Trophoblast cell (in vitro differentiated cells and primary cell): ENCODE measurements at regions not wholly inside any gene's neighbourhood (a gene's known extent, or its start where the extent isn't known, plus 50 kb on each side); places are given as distances from the start of the nearest gene placed in this dataset.

ENCODE experiments used
- DNase-seq, 2 donors: peaks; one replicate each; pipeline ENCODE4 v3.0.0-alpha.2; 2016
- H2AFZ ChIP-seq: 2 replicates; pipeline ENCODE4 v1.6.1; 2013; ENCODE audit warnings: low read length, moderate library complexity, mild to moderate bottlenecking; ENCODE audit not compliant: insufficient read depth, poor library complexity
- H2AK5ac ChIP-seq: 2 replicates; pipeline ENCODE4 v1.6.1; 2013; ENCODE audit warnings: mild to moderate bottlenecking, low read length
- H2BK120ac ChIP-seq: 2 replicates; pipeline ENCODE4 v1.6.1; 2013; ENCODE audit warnings: low read length, mild to moderate bottlenecking, moderate library complexity; ENCODE audit not compliant: insufficient read depth, poor library complexity
- H2BK12ac ChIP-seq: 2 replicates; pipeline ENCODE4 v1.6.1; 2013; ENCODE audit warnings: mild to moderate bottlenecking, low read length, moderate library complexity
- H2BK5ac ChIP-seq: 2 replicates; pipeline ENCODE4 v1.6.1; 2013; ENCODE audit warnings: low read length, low read depth, moderate library complexity, mild to moderate bottlenecking; ENCODE audit not compliant: poor library complexity
- H3K14ac ChIP-seq: 2 replicates; pipeline ENCODE4 v1.6.1; 2013; ENCODE audit warnings: mild to moderate bottlenecking, low read length
- H3K18ac ChIP-seq: 2 replicates; pipeline ENCODE4 v1.6.1; 2013; ENCODE audit warnings: mild to moderate bottlenecking, low read length
- H3K23ac ChIP-seq: 2 replicates; pipeline ENCODE4 v1.6.1; 2013; ENCODE audit warnings: low read length
- H3K27ac ChIP-seq: 2 replicates; pipeline ENCODE4 v1.5.1; 2013; ENCODE audit warnings: low read depth, mild to moderate bottlenecking, inconsistent platforms, low read length, moderate library complexity
- H3K27me3 ChIP-seq: 2 replicates; pipeline ENCODE4 v1.6.1; 2013; ENCODE audit warnings: inconsistent platforms, mild to moderate bottlenecking, low read length, moderate library complexity; ENCODE audit not compliant: insufficient read depth
- H3K36me3 ChIP-seq, 2 experiments: 1 replicate in 1 of 2; 2 replicates in 1 of 2; pipeline ENCODE4 v1.6.1; 2013; ENCODE audit warnings: low read length in 2 of 2, mild to moderate bottlenecking in 2 of 2, moderate library complexity in 1 of 2; ENCODE audit not compliant: insufficient read depth in 2 of 2, control insufficient read depth in 1 of 2
- H3K4ac ChIP-seq: 2 replicates; pipeline ENCODE4 v1.6.1; 2013; ENCODE audit warnings: low read depth, mild to moderate bottlenecking, low read length, moderate library complexity
- H3K4me1 ChIP-seq, 2 experiments: 1 replicate in 1 of 2; 2 replicates in 1 of 2; pipeline ENCODE4 v1.6.1; 2013; ENCODE audit warnings: low read length in 2 of 2, mild to moderate bottlenecking in 2 of 2, moderate library complexity in 1 of 2; ENCODE audit not compliant: insufficient read depth in 2 of 2, control insufficient read depth in 1 of 2
- H3K4me2 ChIP-seq: 2 replicates; pipeline ENCODE4 v1.6.1; 2013; ENCODE audit warnings: inconsistent platforms, mild to moderate bottlenecking, low read length, moderate library complexity
- H3K4me3 ChIP-seq: 2 replicates; pipeline ENCODE4 v1.5.1; 2013; ENCODE audit warnings: mild to moderate bottlenecking, low read depth, low read length, inconsistent platforms
- H3K79me1 ChIP-seq: one replicate; pipeline ENCODE4 v1.6.1; 2013; ENCODE audit warnings: low read length
- H3K79me2 ChIP-seq: 2 replicates; pipeline ENCODE4 v1.6.1; 2013; ENCODE audit warnings: low read length, mild to moderate bottlenecking; ENCODE audit not compliant: control insufficient read depth, insufficient read depth, poor library complexity
- H3K9ac ChIP-seq: 2 replicates; pipeline ENCODE4 v1.6.1; 2013; ENCODE audit warnings: mild to moderate bottlenecking, low read length
- H3K9me3 ChIP-seq: 2 replicates; pipeline ENCODE4 v1.6.1; 2013; ENCODE audit warnings: low read depth, mild to moderate bottlenecking, control low read depth, inconsistent platforms, low read length; ENCODE audit not compliant: insufficient read depth
- H4K12ac ChIP-seq: 2 replicates; pipeline ENCODE4 v1.6.1; 2013; ENCODE audit warnings: low read depth, mild to moderate bottlenecking, low read length, moderate library complexity
- H4K8ac ChIP-seq: 2 replicates; pipeline ENCODE4 v1.6.1; 2013; ENCODE audit warnings: low read depth, mild to moderate bottlenecking, low read length, moderate library complexity
- H4K91ac ChIP-seq: one replicate; pipeline ENCODE4 v1.6.1; 2013; ENCODE audit warnings: low read depth, mild to moderate bottlenecking, low read length, moderate library complexity
- whole genome bisulfite sequencing: extraction: QIAGEN DNeasy Blood & Tissue Kit; methylation state at CpG from one replicate; pipeline ENCODE4 v1.1.7; 2013; ENCODE audit warnings: missing lambda C conversion rate; ENCODE audit not compliant: insufficient read length, insufficient coverage; ENCODE audit errors: extremely low coverage; 5-methylcytosine and 5-hydroxymethylcytosine counted together

- Histone ChIP-seq H3K4me3 (no peak overlapping the region), H3K27me3 (no peaks in the 10 kb centered on the region), H3K9ac (no peak overlapping the region), H4K8ac (no peak overlapping the region), H3K4ac (no peak overlapping the region), H2AK5ac (no peak overlapping the region), H4K12ac (no peak overlapping the region), H3K79me1 (no peaks in the 10 kb centered on the region), H3K27ac (no peak overlapping the region), H3K4me1 (peaks cover 0 to 3% of the 10 kb centered on the region in 2 experiments), H3K4me2 (no peak overlapping the region), H3K36me3 (no peaks in the 10 kb centered on the region), H3K14ac (no peak overlapping the region), H4K91ac (no peak overlapping the region), H3K9me3 (no peaks in the 10 kb centered on the region), H2BK120ac (no peak overlapping the region), H3K23ac (no peak overlapping the region), H2BK12ac (no peak overlapping the region), H3K79me2 (no peaks in the 10 kb centered on the region), H2BK5ac (no peak overlapping the region), H2AFZ (no peak overlapping the region), H3K18ac (no peak overlapping the region)
- WGBS = no CpG with 5 or more reads among the region's 7 CpGs
- DNase-seq = peak; percentile 68 to 89
Observed at GRCh38 chr4:53937918-53938317, 126.5 kb downstream of the CHIC2 start.

GRCh38 chr4:53937327-53937726 is 127.1 kb downstream of the CHIC2 start:
- no peak overlapping the region for H3K18ac ChIP-seq
- H3K79me1 ChIP-seq = no peaks in the 10 kb centered on the region
- H4K12ac ChIP-seq = no peak overlapping the region
- no peak overlapping the region for H3K9ac ChIP-seq
- no peak overlapping the region for H4K8ac ChIP-seq
- H3K4me3 ChIP-seq = no peak overlapping the region
- H4K91ac ChIP-seq = peak overlapping the region; percentile 37
- no peak overlapping the region for H2AFZ ChIP-seq
- H3K27ac ChIP-seq = no peak overlapping the region
- H2BK120ac ChIP-seq = no peak overlapping the region
- no peak overlapping the region for H3K4me2 ChIP-seq
- H3K79me2 ChIP-seq = no peaks in the 10 kb centered on the region
- H2BK5ac ChIP-seq = no peak overlapping the region
- DNase-seq = no peak
- no peak overlapping the region for H2BK12ac ChIP-seq
- no peaks in the 10 kb centered on the region for H3K27me3 ChIP-seq
- no CpG with 5 or more reads among the region's 2 CpGs for WGBS
- no peak overlapping the region for H3K14ac ChIP-seq
- no peak overlapping the region for H3K4ac ChIP-seq
- H3K23ac ChIP-seq = no peak overlapping the region
- no peaks in the 10 kb centered on the region for H3K36me3 ChIP-seq
- H3K9me3 ChIP-seq = no peaks in the 10 kb centered on the region
- H3K4me1 ChIP-seq = peaks cover 0 to 3% of the 10 kb centered on the region in 2 experiments
- H2AK5ac ChIP-seq = no peak overlapping the region

- Histone ChIP-seq H3K18ac (no peak overlapping the region), H2AFZ (no peak overlapping the region), H2BK12ac (no peak overlapping the region), H2BK120ac (no peak overlapping the region), H3K14ac (no peak overlapping the region), H3K27me3 (no peaks in the 10 kb centered on the region), H2BK5ac (no peak overlapping the region), H3K79me1 (no peaks in the 10 kb centered on the region), H3K4me2 (no peak overlapping the region), H4K12ac (no peak overlapping the region), H3K27ac (no peak overlapping the region), H3K4ac (no peak overlapping the region), H3K4me3 (no peak overlapping the region), H3K9ac (no peak overlapping the region), H2AK5ac (no peak overlapping the region), H4K91ac (no peak overlapping the region), H3K9me3 (no peaks in the 10 kb centered on the region), H3K4me1 (peaks cover 0 to 3% of the 10 kb centered on the region in 2 experiments), H3K79me2 (no peaks in the 10 kb centered on the region), H3K23ac (no peak overlapping the region), H4K8ac (no peak overlapping the region), H3K36me3 (no peaks in the 10 kb centered on the region)
- peak; percentile 24 to 79 for DNase-seq
Observed at GRCh38 chr4:53935780-53936179, 128.6 kb downstream of the CHIC2 start.

- H3K14ac ChIP-seq = no peak overlapping the region
- H3K36me3 ChIP-seq = no peaks in the 10 kb centered on the region
- H4K8ac ChIP-seq = no peak overlapping the region
- H3K4me2 ChIP-seq = no peak overlapping the region
- no peak overlapping the region for H2AFZ ChIP-seq
- no CpG with 5 or more reads among the region's 7 CpGs for WGBS
- H3K9me3 ChIP-seq = no peaks in the 10 kb centered on the region
- no peaks in the 10 kb centered on the region for H3K79me1 ChIP-seq
- no peak for DNase-seq
- no peak overlapping the region for H3K23ac ChIP-seq
- no peak overlapping the region for H2BK5ac ChIP-seq
- H3K9ac ChIP-seq = no peak overlapping the region
- no peak overlapping the region for H4K12ac ChIP-seq
- H3K27me3 ChIP-seq = no peaks in the 10 kb centered on the region
- no peak overlapping the region for H3K4me3 ChIP-seq
- H3K27ac ChIP-seq = no peak overlapping the region
- no peak overlapping the region for H2BK120ac ChIP-seq
- H3K4ac ChIP-seq = no peak overlapping the region
- no peak overlapping the region for H3K18ac ChIP-seq
- no peaks in the 10 kb centered on the region for H3K79me2 ChIP-seq
- no peak overlapping the region for H2AK5ac ChIP-seq
- H2BK12ac ChIP-seq = no peak overlapping the region
- peaks cover 0 to 2% of the 10 kb centered on the region in 2 experiments for H3K4me1 ChIP-seq
- H4K91ac ChIP-seq = no peak overlapping the region
Observed at GRCh38 chr4:53932796-53933610, 131.4 kb downstream of the CHIC2 start.
